ENCODE measurements at regions not wholly inside any gene's neighbourhood (a gene's known extent, or its start where the extent isn't known, plus 50 kb on each side); places are given as distances from the start of the nearest gene placed in this dataset.

- DNase-seq = no peak
- TF ChIP-seq GATA1 (IDR thresholded peaks at IDR 0.05; ENCODE audit: low read depth, low read length) (no peak), POLR2A (IDR thresholded peaks at IDR 0.05; ENCODE audit: low read length) (no peak)
Measured at GRCh38 chr11:134705858-134706257, 293.8 kb upstream of the B3GAT1 start.

- TF ChIP-seq POLR2A (IDR thresholded peaks at IDR 0.05; ENCODE audit: low read length) (no peak), GATA1 (IDR thresholded peaks at IDR 0.05; ENCODE audit: low read depth, low read length) (no peak)
- DNase-seq = no peak
Measured at GRCh38 chr11:134702827-134703226, 290.8 kb upstream of the B3GAT1 start.

- no peak for DNase-seq
- TF ChIP-seq GATA1 (IDR thresholded peaks at IDR 0.05; ENCODE audit: low read depth, low read length) (no peak), POLR2A (IDR thresholded peaks at IDR 0.05; ENCODE audit: low read length) (no peak)
Measured at GRCh38 chr11:134701564-134702165, 289.6 kb upstream of the B3GAT1 start.

- no peak for TF ChIP-seq GATA1 (IDR thresholded peaks at IDR 0.05; ENCODE audit: low read depth, low read length)
- no peak for TF ChIP-seq POLR2A (IDR thresholded peaks at IDR 0.05; ENCODE audit: low read length)
- no peak for DNase-seq
Measured at GRCh38 chr11:134700101-134700640, 288.1 kb upstream of the B3GAT1 start.

GRCh38 chr11:134696455-134696854, 284.4 kb upstream of the B3GAT1 start:
- no peak for DNase-seq
- TF ChIP-seq POLR2A (IDR thresholded peaks at IDR 0.05; ENCODE audit: low read length) (no peak), GATA1 (IDR thresholded peaks at IDR 0.05; ENCODE audit: low read depth, low read length) (no peak)

GRCh38 chr11:134691985-134692384, 279.9 kb upstream of the B3GAT1 start:
- TF ChIP-seq GATA1 (IDR thresholded peaks at IDR 0.05; ENCODE audit: low read depth, low read length) (no peak), POLR2A (IDR thresholded peaks at IDR 0.05; ENCODE audit: low read length) (no peak)
- DNase-seq = no peak

- no peak for DNase-seq
- TF ChIP-seq POLR2A (IDR thresholded peaks at IDR 0.05; ENCODE audit: low read length) (no peak), GATA1 (IDR thresholded peaks at IDR 0.05; ENCODE audit: low read depth, low read length) (no peak)
Measured at GRCh38 chr11:134691295-134691873, 279.3 kb upstream of the B3GAT1 start.

- DNase-seq = no peak
- TF ChIP-seq POLR2A (IDR thresholded peaks at IDR 0.05; ENCODE audit: low read length) = no peak
- no peak for TF ChIP-seq GATA1 (IDR thresholded peaks at IDR 0.05; ENCODE audit: low read depth, low read length)
Measured at GRCh38 chr11:134689886-134690285, 277.8 kb upstream of the B3GAT1 start.

GRCh38 chr11:134687548-134687947, 275.5 kb upstream of the B3GAT1 start:
- TF ChIP-seq GATA1 (IDR thresholded peaks at IDR 0.05; ENCODE audit: low read depth, low read length) (no peak), POLR2A (IDR thresholded peaks at IDR 0.05; ENCODE audit: low read length) (no peak)

GRCh38 chr11:134686460-134687061, 274.5 kb upstream of the B3GAT1 start:
- TF ChIP-seq GATA1 (IDR thresholded peaks at IDR 0.05; ENCODE audit: low read depth, low read length) = no peak
- no peak for TF ChIP-seq POLR2A (IDR thresholded peaks at IDR 0.05; ENCODE audit: low read length)
- DNase-seq = no peak

More at GRCh38 chr11:134687548-134687947, 275.5 kb upstream of the B3GAT1 start:
- no peak for DNase-seq

GRCh38 chr11:134685793-134686380, 273.8 kb upstream of the B3GAT1 start:
- TF ChIP-seq POLR2A (IDR thresholded peaks at IDR 0.05; ENCODE audit: low read length) = no peak
- TF ChIP-seq GATA1 (IDR thresholded peaks at IDR 0.05; ENCODE audit: low read depth, low read length) = no peak
- no peak for DNase-seq

- no peak for DNase-seq
Measured at GRCh38 chr11:134684576-134684975, 272.5 kb upstream of the B3GAT1 start.

GRCh38 chr11:134683860-134684259, 271.8 kb upstream of the B3GAT1 start:
- TF ChIP-seq GATA1 (IDR thresholded peaks at IDR 0.05; ENCODE audit: low read depth, low read length) = no peak
- TF ChIP-seq POLR2A (IDR thresholded peaks at IDR 0.05; ENCODE audit: low read length) = no peak
- no peak for DNase-seq

More at GRCh38 chr11:134684576-134684975, 272.5 kb upstream of the B3GAT1 start:
- TF ChIP-seq POLR2A (IDR thresholded peaks at IDR 0.05; ENCODE audit: low read length) (no peak), GATA1 (IDR thresholded peaks at IDR 0.05; ENCODE audit: low read depth, low read length) (no peak)

GRCh38 chr11:134682577-134682976, 270.5 kb upstream of the B3GAT1 start:
- TF ChIP-seq POLR2A (IDR thresholded peaks at IDR 0.05; ENCODE audit: low read length) = no peak
- no peak for TF ChIP-seq GATA1 (IDR thresholded peaks at IDR 0.05; ENCODE audit: low read depth, low read length)
- no peak for DNase-seq
